ENCODE measurements at regions not wholly inside any gene's neighbourhood (a gene's known extent, or its start where the extent isn't known, plus 50 kb on each side); places are given as distances from the start of the nearest gene placed in this dataset.

DNA sequence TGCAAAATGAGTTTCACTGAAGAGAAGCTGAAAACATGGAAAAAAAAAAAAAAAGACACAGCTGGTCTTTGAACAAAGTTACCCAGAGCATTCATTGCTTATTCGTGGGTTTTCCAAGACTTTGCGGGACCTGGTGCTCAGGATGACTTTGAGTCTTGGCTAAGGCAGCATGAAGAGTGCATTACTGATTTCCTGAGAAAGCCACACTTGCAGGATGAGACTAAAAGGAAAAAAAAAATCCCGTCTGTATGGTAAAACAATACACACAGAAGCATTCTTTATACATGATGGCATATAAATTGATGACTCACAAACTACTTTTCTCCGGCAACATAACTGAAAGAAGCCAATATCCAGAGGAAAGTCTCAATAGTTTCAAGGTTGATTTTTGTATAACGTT, 195.4 kb downstream of the SPP2 start:
- ChIA-PET POLR2A (ENCODE audit: low non-redundant PET) (no interaction called here), CTCF (interaction anchor here (0.7 to 1.4 kb wide), 4 partner anchors 12 to 704 kb away, joined by 3 to 6 read pairs (median 4); no protein-coding TSS in a partner anchor)
- peak overlapping the region; percentile 90 for H3K27ac ChIP-seq
- DNase-seq (ENCODE audit: low spot score), result peak; percentile 78
- TF ChIP-seq CTCF (conservative IDR thresholded peaks at IDR 0.05; ENCODE audit: low read depth), result no peak

DNA sequence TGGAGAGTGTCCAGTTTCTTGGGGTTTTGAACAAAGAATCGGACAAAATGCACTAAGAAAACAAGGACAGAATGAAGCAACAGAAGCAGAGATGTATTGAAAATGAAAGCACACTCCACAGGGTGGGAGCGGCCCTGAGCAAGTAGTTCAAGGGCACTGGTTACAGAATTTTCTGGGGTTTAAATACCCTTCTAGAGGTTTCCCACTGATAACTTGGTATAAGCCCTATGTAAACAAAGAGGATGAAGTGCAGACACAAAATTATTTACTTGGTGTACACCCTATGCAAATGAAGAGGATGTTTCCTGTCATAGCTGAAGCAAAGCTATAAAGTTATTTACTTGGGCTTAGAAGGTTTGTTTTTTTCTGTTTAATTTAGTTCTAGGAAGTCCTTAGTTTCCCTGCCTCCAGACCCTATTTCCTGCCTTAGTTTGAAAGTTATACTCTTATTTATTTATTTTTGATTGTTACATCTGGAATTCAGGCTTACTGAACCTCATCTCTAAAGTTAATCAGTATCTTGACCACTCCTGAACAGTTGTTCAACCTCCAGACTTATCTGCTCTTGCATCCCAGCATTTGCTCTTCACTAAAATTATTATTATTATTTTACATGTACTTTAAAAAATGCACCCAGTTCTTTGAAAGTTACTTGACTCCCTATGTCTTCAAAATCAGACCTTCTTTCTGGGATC, 193.5 kb downstream of the SPP2 start:
- CTCF ChIA-PET, result interaction anchor here (0.7 kb wide), 1 partner anchor 80 kb away, joined by 3 read pairs; no protein-coding TSS in a partner anchor
- no peak for DNase-seq (ENCODE audit: low spot score)
- POLR2A ChIA-PET (ENCODE audit: low non-redundant PET), result no interaction called here
- no peak for TF ChIP-seq CTCF (conservative IDR thresholded peaks at IDR 0.05; ENCODE audit: low read depth)
- H3K27ac ChIP-seq, result no peak overlapping the region

DNA sequence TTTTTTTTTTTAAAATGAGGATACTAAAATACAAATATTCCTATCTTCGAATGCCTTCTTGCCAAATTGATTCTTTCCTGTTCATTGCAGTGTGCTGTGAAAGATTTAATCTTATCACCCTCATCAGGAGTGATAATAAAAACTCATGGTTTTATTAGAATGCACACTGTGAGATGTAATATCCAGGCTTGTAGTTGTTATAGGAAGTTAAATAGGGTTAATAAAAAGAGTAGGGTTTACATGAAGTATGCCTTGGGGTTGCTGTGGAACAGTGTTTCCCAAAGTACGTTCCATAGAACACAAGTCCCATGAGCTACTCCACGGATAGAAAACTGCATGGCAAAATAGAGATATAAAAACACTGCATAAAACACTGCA, 191.9 kb downstream of the SPP2 start:
- ChIA-PET POLR2A (ENCODE audit: low non-redundant PET) (no interaction called here), CTCF (no interaction called here)
- no peak overlapping the region; the same call in 1 of the 2 replicates for H3K27ac ChIP-seq
- TF ChIP-seq CTCF (conservative IDR thresholded peaks at IDR 0.05; ENCODE audit: low read depth), result no peak
- no peak for DNase-seq (ENCODE audit: low spot score)

- CTCF ChIA-PET, result interaction anchor here (0.6 kb wide), 1 partner anchor 814 kb away, joined by 3 read pairs; no protein-coding TSS in a partner anchor
- DNase-seq (ENCODE audit: low spot score), result peak; percentile 84
- POLR2A ChIA-PET (ENCODE audit: low non-redundant PET), result no interaction called here
- no peak for TF ChIP-seq CTCF (conservative IDR thresholded peaks at IDR 0.05; ENCODE audit: low read depth)
- H3K27ac ChIP-seq, result peak overlapping the region; percentile 87
Observed at GRCh38 chr2:234241656-234242458, 191.4 kb downstream of the SPP2 start.

DNA sequence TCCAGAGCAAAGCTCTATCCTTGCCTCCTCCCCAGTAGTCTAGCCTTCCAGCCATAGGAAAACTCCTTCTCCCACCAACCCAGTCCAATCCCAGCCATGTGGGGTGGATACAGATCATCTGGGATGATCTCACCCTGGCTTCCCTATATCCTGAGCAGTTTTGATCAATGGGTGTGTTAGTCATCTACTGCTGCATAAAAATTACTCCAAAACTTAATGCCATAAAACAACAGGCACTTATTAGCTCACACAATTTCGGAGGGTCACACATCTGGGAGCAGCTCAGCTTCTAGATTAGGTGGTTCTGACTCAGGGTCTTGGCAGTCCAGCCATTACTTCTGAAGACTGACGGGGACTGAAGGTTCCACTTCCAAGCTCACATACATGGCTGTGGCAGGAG, 190.4 kb downstream of the SPP2 start:
- ChIA-PET POLR2A (ENCODE audit: low non-redundant PET) (no interaction called here), CTCF (interaction anchor here (0.6 kb wide), 1 partner anchor 815 kb away, joined by 3 read pairs; no protein-coding TSS in a partner anchor)
- TF ChIP-seq CTCF (conservative IDR thresholded peaks at IDR 0.05; ENCODE audit: low read depth), result no peak
- H3K27ac ChIP-seq, result peak overlapping the region; percentile 87
- peak; percentile 50 for DNase-seq (ENCODE audit: low spot score)

DNA sequence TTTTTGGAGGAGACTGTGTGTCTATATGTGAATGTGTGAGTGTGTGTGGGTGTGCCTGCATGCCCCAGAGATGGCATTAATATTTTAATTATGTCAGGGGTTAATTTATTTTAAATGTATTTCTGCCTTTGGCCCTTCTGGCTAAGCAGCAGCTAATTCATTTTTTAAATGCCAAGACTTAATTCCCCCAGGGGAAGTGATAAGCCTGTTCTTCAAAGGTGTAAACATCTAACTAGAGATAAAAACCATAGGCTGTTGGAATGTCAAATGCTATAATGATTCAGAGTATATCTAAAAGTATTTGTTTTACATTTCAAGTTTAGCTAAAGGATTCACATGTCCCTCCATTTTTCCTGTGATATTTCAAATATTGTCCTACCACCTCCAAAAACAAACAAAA, 184.7 kb downstream of the SPP2 start:
- no peak overlapping the region for H3K27ac ChIP-seq
- ChIA-PET CTCF (no interaction called here), POLR2A (ENCODE audit: low non-redundant PET) (no interaction called here)
- no peak for TF ChIP-seq CTCF (conservative IDR thresholded peaks at IDR 0.05; ENCODE audit: low read depth)
- no peak for DNase-seq (ENCODE audit: low spot score)
